ENCODE measurements at regions not wholly inside any gene's neighbourhood (a gene's known extent, or its start where the extent isn't known, plus 50 kb on each side); places are given as distances from the start of the nearest gene placed in this dataset.
"Not testable (repeated sequence)": the region's sequence is repeated elsewhere in the genome, so short reads cannot be mapped to it uniquely, and the experiment has no call there.

- TF ChIP-seq CTCF (IDR thresholded peaks at IDR 0.05; ENCODE audit: insufficient read depth, low read length, poor library complexity, severe bottlenecking), result no peak
- Histone ChIP-seq H3K36me3 (ENCODE audit: control insufficient read depth, insufficient read depth, low read length) (no peaks in the 10 kb centered on the region), H3K27me3 (replicated peaks; ENCODE audit: control insufficient read depth, insufficient read depth, low read length) (no peaks in the 10 kb centered on the region), H3K4me3 (replicated peaks; ENCODE audit: low read depth, low read length) (no peak overlapping the region)
- no peak for DNase-seq (ENCODE audit: extremely low read depth, insufficient read length)
Measured at GRCh38 chr1:121443001-121443540, 258.3 kb downstream of the SRGAP2C start.

GRCh38 chr1:121444096-121444495 is 259.3 kb downstream of the SRGAP2C start:
- Histone ChIP-seq H3K36me3 (ENCODE audit: control insufficient read depth, insufficient read depth, low read length) (no peaks in the 10 kb centered on the region), H3K27me3 (replicated peaks; ENCODE audit: control insufficient read depth, insufficient read depth, low read length) (no peaks in the 10 kb centered on the region), H3K4me3 (replicated peaks; ENCODE audit: low read depth, low read length) (no peak overlapping the region)
- DNase-seq (ENCODE audit: extremely low read depth, insufficient read length), result no peak
- TF ChIP-seq CTCF (IDR thresholded peaks at IDR 0.05; ENCODE audit: insufficient read depth, low read length, poor library complexity, severe bottlenecking), result no peak

DNA sequence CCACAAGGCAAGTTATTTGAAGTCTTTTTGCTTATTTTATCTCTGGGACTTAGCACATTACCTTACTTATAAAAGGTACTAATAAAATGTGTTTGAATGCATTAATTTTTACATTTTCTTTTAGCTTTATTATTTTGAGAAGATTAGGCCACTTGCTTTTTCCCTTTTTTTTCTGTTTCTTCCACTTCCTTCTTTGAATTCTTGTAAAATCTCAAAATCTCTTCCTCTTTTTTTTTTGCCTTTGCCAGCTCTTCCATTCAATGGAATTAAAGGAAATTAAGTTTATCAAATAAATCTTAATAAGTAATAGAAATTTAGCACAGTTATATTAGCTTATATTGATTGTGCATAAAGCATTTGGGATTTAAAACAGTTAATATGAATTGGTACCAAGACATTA is 260.9 kb downstream of the SRGAP2C start:
- no peak for DNase-seq (ENCODE audit: extremely low read depth, insufficient read length)
- no peak for TF ChIP-seq CTCF (IDR thresholded peaks at IDR 0.05; ENCODE audit: insufficient read depth, low read length, poor library complexity, severe bottlenecking)
- no peaks in the 10 kb centered on the region for H3K36me3 ChIP-seq (ENCODE audit: control insufficient read depth, insufficient read depth, low read length)
- no peak overlapping the region for H3K4me3 ChIP-seq (replicated peaks; ENCODE audit: low read depth, low read length)
- H3K27me3 ChIP-seq (replicated peaks; ENCODE audit: control insufficient read depth, insufficient read depth, low read length), result no peaks in the 10 kb centered on the region

GRCh38 chr1:121447280-121447923 is 262.6 kb downstream of the SRGAP2C start:
- DNase-seq (ENCODE audit: extremely low read depth, insufficient read length); H3K36me3 ChIP-seq (ENCODE audit: control insufficient read depth, insufficient read depth, low read length); H3K27me3 ChIP-seq (replicated peaks; ENCODE audit: control insufficient read depth, insufficient read depth, low read length); H3K4me3 ChIP-seq (replicated peaks; ENCODE audit: low read depth, low read length): not testable (repeated sequence)

GRCh38 chr1:121448064-121448463 is 263.3 kb downstream of the SRGAP2C start:
- not testable (repeated sequence) for H3K36me3 ChIP-seq (ENCODE audit: control insufficient read depth, insufficient read depth, low read length); H3K4me3 ChIP-seq (replicated peaks; ENCODE audit: low read depth, low read length); DNase-seq (ENCODE audit: extremely low read depth, insufficient read length); H3K27me3 ChIP-seq (replicated peaks; ENCODE audit: control insufficient read depth, insufficient read depth, low read length)

GRCh38 chr1:121448851-121449250 is 264.1 kb downstream of the SRGAP2C start:
- no peak for TF ChIP-seq CTCF (IDR thresholded peaks at IDR 0.05; ENCODE audit: insufficient read depth, low read length, poor library complexity, severe bottlenecking)
- Histone ChIP-seq H3K27me3 (replicated peaks; ENCODE audit: control insufficient read depth, insufficient read depth, low read length) (no peaks in the 10 kb centered on the region), H3K4me3 (replicated peaks; ENCODE audit: low read depth, low read length) (no peak overlapping the region), H3K36me3 (ENCODE audit: control insufficient read depth, insufficient read depth, low read length) (no peaks in the 10 kb centered on the region)
- DNase-seq (ENCODE audit: extremely low read depth, insufficient read length), result no peak

GRCh38 chr1:121452484-121452883 is 267.7 kb downstream of the SRGAP2C start:
- Histone ChIP-seq H3K4me3 (replicated peaks; ENCODE audit: low read depth, low read length) (no peak overlapping the region), H3K36me3 (ENCODE audit: control insufficient read depth, insufficient read depth, low read length) (no peaks in the 10 kb centered on the region), H3K27me3 (replicated peaks; ENCODE audit: control insufficient read depth, insufficient read depth, low read length) (no peaks in the 10 kb centered on the region)
- DNase-seq (ENCODE audit: extremely low read depth, insufficient read length), result no peak
- TF ChIP-seq CTCF (IDR thresholded peaks at IDR 0.05; ENCODE audit: insufficient read depth, low read length, poor library complexity, severe bottlenecking), result no peak
